ENCODE measurements at regions not wholly inside any gene's neighbourhood (a gene's known extent, or its start where the extent isn't known, plus 50 kb on each side); places are given as distances from the start of the nearest gene placed in this dataset.

GRCh38 chr2:160630801-160631590, 137.4 kb upstream of the RBMS1 start:
- no peak for DNase-seq (ENCODE audit: low read depth)

DNA sequence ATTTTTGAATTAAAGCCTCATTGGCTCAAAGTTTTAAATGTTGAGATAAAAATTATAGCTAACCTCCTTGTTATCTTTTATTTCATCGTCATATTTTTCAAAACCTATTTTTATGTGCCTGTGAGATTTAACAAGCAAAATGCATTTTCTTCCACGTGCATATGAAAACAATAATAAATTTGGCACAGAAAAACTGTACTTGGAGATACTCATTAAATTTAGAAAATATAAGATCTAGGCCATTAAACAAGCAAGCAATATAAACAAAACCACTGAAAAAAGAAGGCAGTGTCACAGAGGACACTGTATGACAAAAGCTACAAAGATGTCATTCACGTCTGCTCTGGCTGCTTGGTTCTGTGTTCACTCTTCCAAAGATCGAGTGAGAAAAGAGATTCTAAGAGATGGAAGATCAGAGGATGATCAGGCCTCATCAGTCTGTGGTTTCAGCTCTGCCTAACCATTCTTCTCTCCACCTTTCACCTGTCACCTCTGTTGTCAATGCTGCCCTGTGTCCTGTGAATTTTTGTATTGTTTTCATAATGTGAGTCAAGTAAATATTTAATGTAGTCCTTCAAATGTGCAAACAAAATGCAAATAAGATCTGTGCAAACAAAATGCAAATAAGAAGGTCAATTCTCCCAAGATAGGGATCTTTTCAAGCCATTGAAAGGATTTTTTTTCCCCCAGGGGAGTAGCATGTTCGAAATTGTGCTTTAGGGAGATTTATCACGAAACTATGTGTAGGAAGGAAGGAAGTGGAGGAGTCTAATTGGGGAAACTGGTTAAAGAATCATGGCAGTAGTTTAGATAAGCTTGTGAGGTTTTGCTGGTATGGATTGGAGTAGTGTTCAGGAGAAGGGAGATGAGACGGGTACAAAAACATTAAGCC, 138.7 kb upstream of the RBMS1 start:
- no peak for DNase-seq (ENCODE audit: low read depth)

- no peak for DNase-seq (ENCODE audit: low read depth)
Measured at GRCh38 chr2:160634436-160634835, 140.8 kb upstream of the RBMS1 start.

- no peak for DNase-seq (ENCODE audit: low read depth)
Measured at GRCh38 chr2:160635488-160635887, 141.9 kb upstream of the RBMS1 start.

DNA sequence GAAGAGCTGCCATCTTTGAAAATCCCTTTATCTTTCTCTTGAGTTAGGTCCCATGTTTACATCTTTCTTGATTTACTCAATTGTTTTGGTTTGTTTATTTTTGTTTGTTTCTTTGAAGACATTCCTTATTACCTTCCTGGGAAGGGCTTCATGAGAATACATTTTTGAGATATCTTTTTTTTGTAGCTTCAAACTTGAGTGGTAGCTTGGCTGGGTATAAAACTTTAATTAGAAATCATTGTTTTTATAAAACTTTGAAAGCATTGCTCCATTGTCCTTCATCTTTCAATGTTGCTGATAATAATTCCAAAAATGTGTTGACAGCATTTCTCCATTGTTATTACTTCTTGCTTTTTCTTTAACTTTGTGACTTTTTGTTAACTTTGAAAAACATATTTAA, 145.9 kb upstream of the RBMS1 start:
- DNase-seq (ENCODE audit: low read depth) = no peak

DNA sequence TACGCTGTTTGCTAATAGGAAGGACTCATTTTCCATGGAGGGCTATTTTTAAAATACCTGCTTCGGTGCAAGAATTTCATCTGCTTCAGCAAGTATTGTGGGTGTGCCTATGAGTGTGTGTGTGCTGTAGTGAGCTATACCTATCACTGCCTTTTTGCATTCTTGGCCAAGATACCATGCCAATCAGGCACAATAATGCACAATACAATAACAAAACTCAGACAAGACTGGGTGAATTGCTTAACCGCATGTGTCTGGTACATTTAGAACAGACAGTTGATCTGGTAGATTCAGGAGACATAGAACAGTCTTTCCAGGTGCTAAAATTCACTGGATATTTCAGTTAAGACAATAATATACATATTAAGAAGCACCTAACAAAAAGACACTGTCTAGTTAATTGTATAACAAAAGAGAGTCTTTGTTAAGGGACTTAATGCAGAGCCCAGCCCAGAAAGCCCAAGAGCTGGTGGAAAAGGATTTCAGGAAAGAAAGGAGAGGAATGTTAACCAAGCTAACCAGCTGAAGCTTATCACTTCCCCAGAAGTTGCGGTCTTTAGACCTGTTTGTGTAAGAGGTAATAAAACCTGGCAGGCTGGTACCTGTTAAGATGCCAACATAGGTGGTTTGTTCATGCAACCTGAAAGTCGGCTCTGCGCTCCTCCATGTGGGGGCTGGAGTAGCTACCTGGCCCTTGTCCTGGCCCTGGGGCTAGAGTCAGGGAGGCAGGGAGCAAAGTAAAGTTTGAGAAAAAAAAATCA, 153.3 kb upstream of the RBMS1 start:
- no peak for DNase-seq (ENCODE audit: low read depth)

DNA sequence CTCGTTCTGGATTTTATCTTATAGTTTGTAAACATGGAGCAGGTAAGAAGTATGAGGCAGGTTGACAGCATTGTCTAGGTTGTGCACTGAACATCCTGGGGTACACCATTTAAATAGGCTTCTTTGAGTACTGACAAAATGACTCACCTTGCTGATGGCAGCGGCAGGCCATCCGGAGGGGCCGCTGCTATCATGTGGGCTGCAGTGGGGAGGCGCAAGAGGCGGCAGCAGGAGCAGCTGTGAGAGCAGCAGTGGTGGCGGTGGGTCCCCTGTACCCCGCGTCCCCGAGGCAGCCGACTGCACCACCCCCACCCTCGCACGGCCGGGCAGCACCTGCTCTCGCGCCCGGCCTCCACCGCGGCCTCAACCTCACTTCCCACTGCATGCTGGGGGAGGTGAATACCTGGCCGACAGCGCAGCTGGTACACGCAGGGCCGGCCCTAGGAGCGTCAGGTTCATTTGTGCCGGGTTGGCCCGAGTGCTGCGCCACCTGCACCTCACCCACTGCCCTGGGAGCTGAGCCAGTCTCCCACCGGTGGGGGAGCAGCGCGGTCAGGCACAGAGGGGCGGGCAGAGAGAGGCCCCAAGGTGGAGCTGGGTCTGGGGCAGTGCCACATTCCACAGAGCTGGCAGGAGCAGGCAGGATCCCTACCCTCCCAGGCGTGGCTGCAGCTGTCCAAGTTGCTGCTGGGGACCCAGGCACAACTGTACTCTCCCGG, 154.5 kb upstream of the RBMS1 start:
- DNase-seq (ENCODE audit: low read depth) = no peak

DNA sequence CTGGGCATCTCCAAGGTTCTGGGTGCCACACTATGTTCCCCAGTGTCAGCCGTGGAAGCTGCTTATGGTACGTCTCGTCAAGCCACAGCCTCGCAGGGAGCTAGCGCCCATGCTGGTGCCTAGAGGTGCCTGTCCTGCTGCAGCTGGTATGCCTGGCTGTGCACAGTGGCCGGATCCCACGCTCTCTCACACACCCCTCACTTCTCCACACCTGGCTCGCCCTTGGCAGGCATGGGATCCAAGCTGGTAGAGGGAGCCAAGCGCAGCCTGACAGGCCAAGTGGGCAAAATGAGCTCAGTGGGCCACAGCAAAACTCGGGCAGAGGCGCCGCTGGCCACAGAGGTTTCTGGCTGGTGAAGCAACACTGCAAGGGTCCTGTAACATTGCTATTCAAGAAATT, 156.1 kb upstream of the RBMS1 start:
- no peak for DNase-seq (ENCODE audit: low read depth)

DNA sequence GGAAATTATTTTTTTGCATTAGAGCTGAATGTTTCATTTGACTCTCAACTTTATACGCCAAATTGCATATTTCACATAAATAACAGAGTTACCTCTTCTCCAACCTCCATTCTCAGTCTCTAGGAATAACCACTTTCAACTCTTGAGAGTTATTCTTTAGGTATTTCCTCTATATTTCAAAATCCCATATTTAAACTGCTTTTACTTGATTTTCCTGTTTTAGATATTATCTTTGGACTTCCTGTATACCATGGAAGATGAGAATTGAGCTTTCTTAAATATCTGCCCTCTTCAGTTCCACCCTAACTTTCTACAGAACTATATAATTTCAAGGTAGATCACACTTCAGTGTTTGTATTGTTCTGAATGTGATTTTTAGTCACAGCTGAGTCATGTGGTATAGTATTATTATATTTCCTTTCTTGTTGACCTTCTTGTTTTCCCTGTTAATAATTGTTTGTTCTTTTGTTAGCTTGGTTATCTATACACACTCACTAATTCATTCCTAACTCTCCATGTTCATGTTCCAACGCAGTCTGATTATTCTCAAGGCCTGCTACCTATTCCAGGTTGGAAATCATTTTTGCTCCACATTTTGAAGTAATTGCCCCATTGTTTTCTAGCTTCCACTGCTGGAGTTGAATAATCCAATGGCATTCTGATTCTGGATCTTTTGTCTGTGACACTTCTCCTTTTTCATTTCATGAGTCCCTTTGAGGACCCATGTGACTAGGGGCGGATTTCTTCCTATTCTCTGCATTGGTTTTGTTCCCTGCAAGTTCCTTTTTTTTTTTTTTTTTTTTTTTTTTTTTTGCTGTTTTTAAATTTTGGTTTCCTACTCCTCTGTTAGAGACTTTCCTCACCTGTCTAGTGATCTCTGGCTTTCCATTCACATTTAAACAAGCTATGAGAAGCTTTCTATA, 156.8 kb upstream of the RBMS1 start:
- no peak for DNase-seq (ENCODE audit: low read depth)

DNA sequence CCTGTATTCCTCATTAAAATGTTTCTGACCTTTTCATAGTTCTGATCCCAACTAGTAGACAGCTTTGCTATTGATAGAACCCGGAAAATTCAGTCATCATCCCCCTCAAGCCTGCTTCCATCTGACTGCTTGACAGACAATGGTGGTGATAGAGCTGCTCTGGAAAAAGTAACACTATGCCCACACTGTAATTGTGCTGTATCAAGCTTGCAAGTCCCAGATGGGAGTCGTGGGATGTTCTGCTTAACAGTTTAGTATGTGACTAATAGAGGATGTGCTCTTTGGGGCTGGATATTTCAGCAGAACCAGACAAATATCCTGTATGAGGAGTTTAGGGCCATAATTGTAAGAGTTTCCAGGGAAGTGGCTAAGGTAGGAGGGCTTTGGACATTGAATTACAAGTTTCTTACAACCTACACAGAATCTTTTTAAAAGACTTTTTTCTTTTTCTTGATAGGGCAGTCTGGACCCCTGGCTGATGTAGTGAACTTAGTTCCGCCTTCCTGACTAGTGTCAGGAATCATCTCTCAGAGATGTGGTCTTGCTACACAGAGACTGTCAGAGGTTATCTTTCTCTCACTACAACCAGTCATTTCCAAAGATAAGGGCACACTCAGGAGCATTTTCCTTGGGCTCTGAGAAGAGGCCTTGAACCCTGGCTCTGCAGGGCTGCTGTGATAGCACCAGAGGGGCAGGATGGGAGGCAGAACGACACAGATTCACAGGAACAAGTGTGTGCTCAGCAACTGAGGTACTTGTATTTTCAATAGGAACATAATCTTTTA, 158.0 kb upstream of the RBMS1 start:
- no peak for DNase-seq (ENCODE audit: low read depth)

DNA sequence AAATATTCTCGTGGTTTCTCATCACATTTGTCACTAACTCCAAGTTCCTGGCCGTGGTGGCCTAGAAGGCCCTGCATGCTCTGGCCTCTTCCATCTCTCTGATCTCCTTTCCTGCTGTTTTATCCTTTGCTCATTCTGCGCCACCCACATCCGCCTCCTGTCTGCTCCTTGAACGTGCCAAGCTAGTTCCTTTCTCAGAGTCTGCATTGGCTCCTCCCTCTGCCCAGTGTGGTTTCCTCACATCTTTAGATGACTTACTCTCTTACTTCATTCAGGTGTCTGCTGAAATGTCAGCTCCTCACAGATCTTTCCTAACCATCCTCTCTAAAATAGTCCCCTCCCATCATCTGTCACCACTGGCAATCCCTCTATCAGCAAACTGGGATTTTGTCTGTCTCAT, 158.6 kb upstream of the RBMS1 start:
- peak; percentile 54 for DNase-seq (ENCODE audit: low read depth)

DNA sequence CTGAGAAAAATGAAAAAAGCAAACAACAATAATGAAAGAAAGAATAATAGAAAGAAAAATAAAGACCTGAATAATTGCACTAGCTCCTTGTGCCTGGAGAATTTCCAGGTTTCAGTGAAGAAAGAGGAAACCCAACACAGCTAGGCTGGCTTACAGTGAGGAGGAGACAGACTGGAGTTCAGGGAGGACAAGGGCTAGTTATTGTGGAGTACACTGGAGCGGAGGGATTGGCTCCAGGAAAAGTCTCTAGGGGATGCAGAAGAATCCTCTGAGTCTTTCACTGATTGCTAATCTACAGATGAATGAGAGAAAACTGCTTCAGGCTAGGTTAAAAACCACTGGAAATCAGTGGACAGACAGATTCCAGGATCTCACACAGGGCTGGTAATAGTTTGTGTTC, 163.6 kb upstream of the RBMS1 start:
- DNase-seq (ENCODE audit: low read depth) = no peak

DNA sequence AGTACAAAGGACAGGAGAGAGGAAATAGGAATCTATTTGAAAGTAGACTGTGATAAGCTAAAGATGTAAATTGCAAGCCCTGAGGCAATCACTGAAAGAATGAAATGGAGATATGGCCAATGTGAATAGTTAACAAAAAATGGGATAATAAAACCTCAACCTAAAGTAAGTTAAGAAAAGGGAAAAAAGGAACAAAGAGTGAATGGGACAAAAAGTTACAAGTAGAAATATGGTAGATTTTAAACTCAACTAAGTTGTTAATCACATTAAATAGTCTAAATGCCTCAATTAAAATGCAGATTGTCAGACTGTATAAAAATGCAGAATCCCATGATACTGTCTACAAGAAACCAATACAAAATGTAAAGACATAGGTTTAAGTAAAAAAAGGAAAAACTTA, 165.2 kb upstream of the RBMS1 start:
- DNase-seq (ENCODE audit: low read depth) = no peak

DNA sequence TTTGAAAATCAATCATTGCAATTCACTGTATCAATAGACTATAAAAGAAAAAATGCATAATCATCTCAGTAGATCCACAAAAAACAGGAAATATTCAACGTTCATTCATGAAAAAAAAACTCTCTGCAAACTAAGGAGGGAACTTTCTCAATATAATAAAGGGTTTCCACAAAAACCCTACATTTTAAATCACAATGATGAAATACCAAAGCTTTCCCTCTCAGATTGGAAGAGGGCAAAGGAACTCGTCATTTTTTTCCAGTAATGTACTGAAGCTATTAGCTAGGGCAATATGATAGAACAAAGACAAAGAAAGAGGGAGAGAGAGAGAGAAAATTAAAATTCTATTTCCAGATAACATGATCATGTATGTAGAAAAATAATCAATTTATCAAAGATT, 167.1 kb upstream of the RBMS1 start:
- DNase-seq (ENCODE audit: low read depth) = no peak

DNA sequence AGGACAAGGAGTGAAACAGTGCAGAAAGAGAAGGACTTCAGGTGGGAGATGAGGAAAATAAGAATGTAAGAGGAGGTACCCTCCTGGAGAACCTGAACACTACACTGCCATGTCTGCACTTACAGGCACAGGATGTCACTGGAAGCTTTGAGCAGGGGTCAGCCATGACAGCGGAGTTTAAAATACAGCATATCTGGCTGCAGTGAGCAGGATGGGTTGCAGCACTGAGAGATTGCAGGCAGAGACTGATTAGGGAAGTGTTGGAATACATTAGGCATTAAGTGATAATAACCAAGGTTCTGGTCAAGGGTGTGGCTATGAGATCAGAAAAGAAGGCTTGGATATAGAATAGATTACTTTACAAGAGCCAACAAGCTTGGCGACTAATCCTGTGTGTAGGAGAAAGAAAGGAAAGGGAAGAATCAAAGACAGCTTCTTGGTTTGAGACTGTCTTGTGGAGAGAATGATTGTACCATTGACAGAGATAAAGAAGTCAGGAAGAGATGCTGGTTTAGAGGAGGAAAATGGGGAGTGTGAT, 171.1 kb upstream of the RBMS1 start:
- DNase-seq (ENCODE audit: low read depth) = no peak

DNA sequence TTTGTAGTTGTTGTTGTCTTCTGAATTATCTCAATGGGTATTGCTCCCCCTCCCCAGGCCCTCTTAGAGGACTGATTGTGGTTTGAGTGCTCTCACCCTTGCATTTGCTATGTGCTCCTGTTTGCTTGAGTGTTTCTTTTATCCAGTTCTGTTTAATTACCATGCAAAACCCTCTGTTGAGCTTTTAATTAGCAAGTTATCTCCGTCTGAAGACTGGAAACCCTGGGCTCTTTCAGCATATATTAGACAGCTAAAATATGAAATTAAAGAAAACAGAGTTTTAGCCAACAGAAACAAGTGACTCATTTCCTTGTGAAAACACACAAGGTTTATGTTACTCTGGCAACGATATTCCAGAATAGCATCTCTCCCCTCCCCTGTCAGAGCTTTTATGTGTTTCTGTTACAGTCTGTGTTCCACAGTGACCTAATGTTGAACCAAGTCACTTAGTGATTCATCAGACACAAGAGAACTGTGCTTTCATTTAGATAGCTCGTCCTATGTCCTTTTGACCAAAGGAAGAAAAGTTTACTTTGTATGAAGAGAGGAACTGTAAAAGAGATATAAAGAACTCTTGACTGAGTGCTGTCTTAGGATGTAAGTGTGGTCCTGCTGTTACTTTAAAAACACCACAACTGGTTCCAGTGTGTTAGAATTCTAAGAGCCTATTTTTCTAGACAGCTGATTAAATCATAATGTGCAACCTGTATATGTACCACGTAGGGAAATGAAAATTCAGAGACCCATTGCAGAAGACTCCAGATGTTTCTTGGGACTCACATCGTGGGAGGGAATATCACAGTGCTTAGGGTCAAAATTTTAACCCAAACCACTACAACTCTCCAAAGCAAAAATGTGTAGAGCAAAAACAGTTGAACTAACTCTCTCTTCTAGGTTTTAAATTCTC, 172.8 kb upstream of the RBMS1 start:
- no peak for DNase-seq (ENCODE audit: low read depth)

GRCh38 chr2:160667811-160668210, 174.2 kb upstream of the RBMS1 start:
- no peak for DNase-seq (ENCODE audit: low read depth)

GRCh38 chr2:160670618-160671017, 177.0 kb upstream of the RBMS1 start:
- no peak for DNase-seq (ENCODE audit: low read depth)

GRCh38 chr2:160672211-160672610, 178.6 kb upstream of the RBMS1 start:
- no peak for DNase-seq (ENCODE audit: low read depth)

Data from activated T-cell treated with anti-CD3 and anti-CD28 coated beads for 24 hours (primary cell).